WTC11 (cell line): ENCODE measurements at regions not wholly inside any gene's neighbourhood (a gene's known extent, or its start where the extent isn't known, plus 50 kb on each side); places are given as distances from the start of the nearest gene placed in this dataset.

Source experiments
- ZNF281 ChIP-seq: sonication (generic); formaldehyde crosslinking; IDR thresholded peaks from 2 replicates; pipeline ENCODE4 v1.8.0; 2023; ENCODE audit warnings: mild to moderate bottlenecking, missing genetic modification reagents
- TF ChIP-seq, protein P1 (sequence below): sonication (generic); formaldehyde crosslinking; IDR thresholded peaks from 2 replicates; pipeline ENCODE4 v1.8.1; 2023; ENCODE audit warnings: mild to moderate bottlenecking, moderate library complexity, missing genetic modification reagents
- TF ChIP-seq, protein P2 (sequence below): sonication (generic); formaldehyde crosslinking; IDR thresholded peaks from 2 replicates; pipeline ENCODE4 v1.8.1; 2023; ENCODE audit warnings: mild to moderate bottlenecking, missing genetic modification reagents, moderate library complexity

- TF ChIP-seq, protein P1, sequence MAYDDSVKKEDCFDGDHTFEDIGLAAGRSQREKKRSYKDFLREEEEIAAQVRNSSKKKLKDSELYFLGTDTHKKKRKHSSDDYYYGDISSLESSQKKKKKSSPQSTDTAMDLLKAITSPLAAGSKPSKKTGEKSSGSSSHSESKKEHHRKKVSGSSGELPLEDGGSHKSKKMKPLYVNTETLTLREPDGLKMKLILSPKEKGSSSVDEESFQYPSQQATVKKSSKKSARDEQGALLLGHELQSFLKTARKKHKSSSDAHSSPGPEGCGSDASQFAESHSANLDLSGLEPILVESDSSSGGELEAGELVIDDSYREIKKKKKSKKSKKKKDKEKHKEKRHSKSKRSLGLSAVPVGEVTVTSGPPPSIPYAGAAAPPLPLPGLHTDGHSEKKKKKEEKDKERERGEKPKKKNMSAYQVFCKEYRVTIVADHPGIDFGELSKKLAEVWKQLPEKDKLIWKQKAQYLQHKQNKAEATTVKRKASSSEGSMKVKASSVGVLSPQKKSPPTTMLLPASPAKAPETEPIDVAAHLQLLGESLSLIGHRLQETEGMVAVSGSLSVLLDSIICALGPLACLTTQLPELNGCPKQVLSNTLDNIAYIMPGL (CRISPR knock-in tag) = no peak
- no peak for TF ChIP-seq ZNF281 (CRISPR knock-in tag)
- TF ChIP-seq, protein P2, sequence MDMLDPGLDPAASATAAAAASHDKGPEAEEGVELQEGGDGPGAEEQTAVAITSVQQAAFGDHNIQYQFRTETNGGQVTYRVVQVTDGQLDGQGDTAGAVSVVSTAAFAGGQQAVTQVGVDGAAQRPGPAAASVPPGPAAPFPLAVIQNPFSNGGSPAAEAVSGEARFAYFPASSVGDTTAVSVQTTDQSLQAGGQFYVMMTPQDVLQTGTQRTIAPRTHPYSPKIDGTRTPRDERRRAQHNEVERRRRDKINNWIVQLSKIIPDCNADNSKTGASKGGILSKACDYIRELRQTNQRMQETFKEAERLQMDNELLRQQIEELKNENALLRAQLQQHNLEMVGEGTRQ = no peak
These were observed 110.8 kb downstream of the SNX5 start for GRCh38 chr20:17857639-17858449.
